Peyer's patch (tissue), 4 donors: ENCODE measurements at regions not wholly inside any gene's neighbourhood (a gene's known extent, or its start where the extent isn't known, plus 50 kb on each side); places are given as distances from the start of the nearest gene placed in this dataset.

Experiments
- POLR2A ChIP-seq, 2 donors: fragments of 450-650 bp; IDR thresholded peaks; one replicate each; pipeline ENCODE4 v1.5.1; 2017; ENCODE audit warnings: antibody characterized with exemption in 2 of 2, mild to moderate bottlenecking in 2 of 2, moderate library complexity in 2 of 2
- TF ChIP-seq, protein P1 (sequence below), 6 experiments: fragments of 450-650 bp in 4 of 6; fragments of 200-600 bp in 2 of 6; sonication (generic) in 1 of 6; IDR thresholded peaks; one replicate each; pipeline ENCODE4 v1.5.1; 2017 to 2019; ENCODE audit warnings: antibody characterized with exemption in 6 of 6, mild to moderate bottlenecking in 3 of 6, moderate library complexity in 1 of 6

GRCh38 chr10:125264091-125264490, 103.7 kb upstream of the CTBP2 start:
- TF ChIP-seq, protein P1, sequence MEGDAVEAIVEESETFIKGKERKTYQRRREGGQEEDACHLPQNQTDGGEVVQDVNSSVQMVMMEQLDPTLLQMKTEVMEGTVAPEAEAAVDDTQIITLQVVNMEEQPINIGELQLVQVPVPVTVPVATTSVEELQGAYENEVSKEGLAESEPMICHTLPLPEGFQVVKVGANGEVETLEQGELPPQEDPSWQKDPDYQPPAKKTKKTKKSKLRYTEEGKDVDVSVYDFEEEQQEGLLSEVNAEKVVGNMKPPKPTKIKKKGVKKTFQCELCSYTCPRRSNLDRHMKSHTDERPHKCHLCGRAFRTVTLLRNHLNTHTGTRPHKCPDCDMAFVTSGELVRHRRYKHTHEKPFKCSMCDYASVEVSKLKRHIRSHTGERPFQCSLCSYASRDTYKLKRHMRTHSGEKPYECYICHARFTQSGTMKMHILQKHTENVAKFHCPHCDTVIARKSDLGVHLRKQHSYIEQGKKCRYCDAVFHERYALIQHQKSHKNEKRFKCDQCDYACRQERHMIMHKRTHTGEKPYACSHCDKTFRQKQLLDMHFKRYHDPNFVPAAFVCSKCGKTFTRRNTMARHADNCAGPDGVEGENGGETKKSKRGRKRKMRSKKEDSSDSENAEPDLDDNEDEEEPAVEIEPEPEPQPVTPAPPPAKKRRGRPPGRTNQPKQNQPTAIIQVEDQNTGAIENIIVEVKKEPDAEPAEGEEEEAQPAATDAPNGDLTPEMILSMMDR (IDR thresholded peaks at IDR 0.05), result no peak
- no peak for TF ChIP-seq POLR2A (IDR thresholded peaks at IDR 0.05)
